ENCODE measurements at regions not wholly inside any gene's neighbourhood (a gene's known extent, or its start where the extent isn't known, plus 50 kb on each side); places are given as distances from the start of the nearest gene placed in this dataset.

GRCh38 chrX:43176686-43177085 lies 398.7 kb upstream of the PPP1R2C start:
- Histone ChIP-seq H3K9ac (ENCODE audit: low read length) (no peak overlapping the region), H3K27me3 (ENCODE audit: control insufficient read depth, insufficient read depth, low read length) (no peaks in the 10 kb centered on the region), H3K27ac (ENCODE audit: low read depth, low read length) (no peak overlapping the region), H3K4me1 (ENCODE audit: control insufficient read depth, insufficient read depth, low read length) (no peaks in the 10 kb centered on the region), H3K4me3 (ENCODE audit: low read length) (no peak overlapping the region), H3K36me3 (ENCODE audit: control insufficient read depth, insufficient read depth, low read length) (no peaks in the 10 kb centered on the region)

- no peak overlapping the region for H3K9ac ChIP-seq (ENCODE audit: low read length)
- no peaks in the 10 kb centered on the region for H3K4me1 ChIP-seq (ENCODE audit: control insufficient read depth, insufficient read depth, low read length)
- no peak overlapping the region for H3K27ac ChIP-seq (ENCODE audit: low read depth, low read length)
- H3K27me3 ChIP-seq (ENCODE audit: control insufficient read depth, insufficient read depth, low read length), result no peaks in the 10 kb centered on the region
- no peaks in the 10 kb centered on the region for H3K36me3 ChIP-seq (ENCODE audit: control insufficient read depth, insufficient read depth, low read length)
- no peak overlapping the region for H3K4me3 ChIP-seq (ENCODE audit: low read length)
Observed at GRCh38 chrX:43188296-43188695, 410.3 kb upstream of the PPP1R2C start.

GRCh38 chrX:43211570-43211969 lies 433.6 kb upstream of the PPP1R2C start:
- no peaks in the 10 kb centered on the region for H3K4me1 ChIP-seq (ENCODE audit: control insufficient read depth, insufficient read depth, low read length)
- H3K9ac ChIP-seq (ENCODE audit: low read length), result no peak overlapping the region
- no peaks in the 10 kb centered on the region for H3K27me3 ChIP-seq (ENCODE audit: control insufficient read depth, insufficient read depth, low read length)
- no peak overlapping the region for H3K4me3 ChIP-seq (ENCODE audit: low read length)
- H3K36me3 ChIP-seq (ENCODE audit: control insufficient read depth, insufficient read depth, low read length), result no peaks in the 10 kb centered on the region
- no peak overlapping the region for H3K27ac ChIP-seq (ENCODE audit: low read depth, low read length)

GRCh38 chrX:43218198-43218597 lies 437.9 kb upstream of the MAOA start:
- Histone ChIP-seq H3K36me3 (ENCODE audit: control insufficient read depth, insufficient read depth, low read length) (no peaks in the 10 kb centered on the region), H3K27ac (ENCODE audit: low read depth, low read length) (no peak overlapping the region), H3K4me3 (ENCODE audit: low read length) (no peak overlapping the region)

GRCh38 chrX:43224496-43224895 lies 431.6 kb upstream of the MAOA start:
- no peak overlapping the region for H3K27ac ChIP-seq (ENCODE audit: low read depth, low read length)
- H3K4me1 ChIP-seq (ENCODE audit: control insufficient read depth, insufficient read depth, low read length), result no peaks in the 10 kb centered on the region
- H3K4me3 ChIP-seq (ENCODE audit: low read length), result no peak overlapping the region
- H3K36me3 ChIP-seq (ENCODE audit: control insufficient read depth, insufficient read depth, low read length), result no peaks in the 10 kb centered on the region
- no peaks in the 10 kb centered on the region for H3K27me3 ChIP-seq (ENCODE audit: control insufficient read depth, insufficient read depth, low read length)
- H3K9ac ChIP-seq (ENCODE audit: low read length), result no peak overlapping the region

More at GRCh38 chrX:43218198-43218597, 437.9 kb upstream of the MAOA start:
- no peak overlapping the region for H3K9ac ChIP-seq (ENCODE audit: low read length)
- no peaks in the 10 kb centered on the region for H3K27me3 ChIP-seq (ENCODE audit: control insufficient read depth, insufficient read depth, low read length)
- H3K4me1 ChIP-seq (ENCODE audit: control insufficient read depth, insufficient read depth, low read length), result no peaks in the 10 kb centered on the region

GRCh38 chrX:43225626-43226328 lies 430.3 kb upstream of the MAOA start:
- no peaks in the 10 kb centered on the region for H3K4me1 ChIP-seq (ENCODE audit: control insufficient read depth, insufficient read depth, low read length)
- H3K36me3 ChIP-seq (ENCODE audit: control insufficient read depth, insufficient read depth, low read length), result no peaks in the 10 kb centered on the region
- H3K27me3 ChIP-seq (ENCODE audit: control insufficient read depth, insufficient read depth, low read length), result no peaks in the 10 kb centered on the region
- H3K27ac ChIP-seq (ENCODE audit: low read depth, low read length), result no peak overlapping the region
- no peak overlapping the region for H3K9ac ChIP-seq (ENCODE audit: low read length)
- no peak overlapping the region for H3K4me3 ChIP-seq (ENCODE audit: low read length)

GRCh38 chrX:43238461-43238945 lies 417.6 kb upstream of the MAOA start:
- Histone ChIP-seq H3K4me3 (ENCODE audit: low read length) (no peak overlapping the region), H3K4me1 (ENCODE audit: control insufficient read depth, insufficient read depth, low read length) (no peaks in the 10 kb centered on the region), H3K27me3 (ENCODE audit: control insufficient read depth, insufficient read depth, low read length) (no peaks in the 10 kb centered on the region), H3K9ac (ENCODE audit: low read length) (no peak overlapping the region), H3K27ac (ENCODE audit: low read depth, low read length) (no peak overlapping the region), H3K36me3 (ENCODE audit: control insufficient read depth, insufficient read depth, low read length) (no peaks in the 10 kb centered on the region)

- H3K4me1 ChIP-seq (ENCODE audit: control insufficient read depth, insufficient read depth, low read length), result no peaks in the 10 kb centered on the region
- no peaks in the 10 kb centered on the region for H3K27me3 ChIP-seq (ENCODE audit: control insufficient read depth, insufficient read depth, low read length)
- H3K27ac ChIP-seq (ENCODE audit: low read depth, low read length), result no peak overlapping the region
- H3K4me3 ChIP-seq (ENCODE audit: low read length), result no peak overlapping the region
- H3K36me3 ChIP-seq (ENCODE audit: control insufficient read depth, insufficient read depth, low read length), result no peaks in the 10 kb centered on the region
- no peak overlapping the region for H3K9ac ChIP-seq (ENCODE audit: low read length)
Observed at GRCh38 chrX:43239356-43239755, 416.7 kb upstream of the MAOA start.

GRCh38 chrX:43255596-43255995 lies 400.5 kb upstream of the MAOA start:
- Histone ChIP-seq H3K9ac (ENCODE audit: low read length) (no peak overlapping the region), H3K4me1 (ENCODE audit: control insufficient read depth, insufficient read depth, low read length) (no peaks in the 10 kb centered on the region), H3K36me3 (ENCODE audit: control insufficient read depth, insufficient read depth, low read length) (no peaks in the 10 kb centered on the region)

GRCh38 chrX:43266487-43266886 lies 389.6 kb upstream of the MAOA start:
- no peaks in the 10 kb centered on the region for H3K36me3 ChIP-seq (ENCODE audit: control insufficient read depth, insufficient read depth, low read length)

More at GRCh38 chrX:43255596-43255995, 400.5 kb upstream of the MAOA start:
- Histone ChIP-seq H3K4me3 (ENCODE audit: low read length) (no peak overlapping the region), H3K27me3 (ENCODE audit: control insufficient read depth, insufficient read depth, low read length) (no peaks in the 10 kb centered on the region), H3K27ac (ENCODE audit: low read depth, low read length) (no peak overlapping the region)

GRCh38 chrX:43267652-43268051 lies 388.4 kb upstream of the MAOA start:
- H3K27ac ChIP-seq (ENCODE audit: low read depth, low read length), result no peak overlapping the region
- H3K9ac ChIP-seq (ENCODE audit: low read length), result no peak overlapping the region
- H3K27me3 ChIP-seq (ENCODE audit: control insufficient read depth, insufficient read depth, low read length), result no peaks in the 10 kb centered on the region
- no peaks in the 10 kb centered on the region for H3K36me3 ChIP-seq (ENCODE audit: control insufficient read depth, insufficient read depth, low read length)
- no peaks in the 10 kb centered on the region for H3K4me1 ChIP-seq (ENCODE audit: control insufficient read depth, insufficient read depth, low read length)
- H3K4me3 ChIP-seq (ENCODE audit: low read length), result no peak overlapping the region

More at GRCh38 chrX:43266487-43266886, 389.6 kb upstream of the MAOA start:
- H3K27me3 ChIP-seq (ENCODE audit: control insufficient read depth, insufficient read depth, low read length), result no peaks in the 10 kb centered on the region
- H3K9ac ChIP-seq (ENCODE audit: low read length), result no peak overlapping the region
- H3K4me1 ChIP-seq (ENCODE audit: control insufficient read depth, insufficient read depth, low read length), result no peaks in the 10 kb centered on the region
- H3K4me3 ChIP-seq (ENCODE audit: low read length), result no peak overlapping the region
- no peak overlapping the region for H3K27ac ChIP-seq (ENCODE audit: low read depth, low read length)

- no peak overlapping the region for H3K27ac ChIP-seq (ENCODE audit: low read depth, low read length)
- H3K27me3 ChIP-seq (ENCODE audit: control insufficient read depth, insufficient read depth, low read length), result no peaks in the 10 kb centered on the region
- H3K36me3 ChIP-seq (ENCODE audit: control insufficient read depth, insufficient read depth, low read length), result no peaks in the 10 kb centered on the region
- no peak overlapping the region for H3K4me3 ChIP-seq (ENCODE audit: low read length)
- H3K9ac ChIP-seq (ENCODE audit: low read length), result no peak overlapping the region
- H3K4me1 ChIP-seq (ENCODE audit: control insufficient read depth, insufficient read depth, low read length), result no peaks in the 10 kb centered on the region
Observed at GRCh38 chrX:43269201-43269600, 386.9 kb upstream of the MAOA start.

GRCh38 chrX:43277879-43278278 lies 378.2 kb upstream of the MAOA start:
- Histone ChIP-seq H3K27me3 (ENCODE audit: control insufficient read depth, insufficient read depth, low read length) (no peaks in the 10 kb centered on the region), H3K4me1 (ENCODE audit: control insufficient read depth, insufficient read depth, low read length) (no peaks in the 10 kb centered on the region), H3K27ac (ENCODE audit: low read depth, low read length) (no peak overlapping the region), H3K9ac (ENCODE audit: low read length) (no peak overlapping the region), H3K4me3 (ENCODE audit: low read length) (no peak overlapping the region), H3K36me3 (ENCODE audit: control insufficient read depth, insufficient read depth, low read length) (no peaks in the 10 kb centered on the region)
